Body of pancreas (tissue), 4 donors: ENCODE measurements at regions not wholly inside any gene's neighbourhood (a gene's known extent, or its start where the extent isn't known, plus 50 kb on each side); places are given as distances from the start of the nearest gene placed in this dataset.

Source experiments
- CTCF ChIP-seq, 7 experiments: fragments of 450-650 bp in 4 of 7; fragments of 200-600 bp in 3 of 7; sonication (generic) in 3 of 7; IDR thresholded peaks; one replicate each; pipeline ENCODE4 v1.5.1; 2016 to 2019; ENCODE audit warnings: antibody characterized with exemption in 7 of 7
- POLR2A ChIP-seq, 3 donors: fragments of 450-650 bp; IDR thresholded peaks; one replicate each; pipeline ENCODE4 v1.6.1; 2016; ENCODE audit warnings: antibody characterized with exemption in 3 of 3, mild to moderate bottlenecking in 2 of 3

- TF ChIP-seq CTCF (IDR thresholded peaks at IDR 0.05) (no peak), POLR2A (IDR thresholded peaks at IDR 0.05) (no peak)
These were observed 88.4 kb upstream of the RMDN2 start for GRCh38 chr2:37836711-37837110.
